Ishikawa (cell line): ENCODE measurements at regions not wholly inside any gene's neighbourhood (a gene's known extent, or its start where the extent isn't known, plus 50 kb on each side); places are given as distances from the start of the nearest gene placed in this dataset.

ENCODE experiments used
- CEBPB ChIP-seq: IDR thresholded peaks from 2 replicates; pipeline ENCODE4 v1.6.1; 2012
- EGR1 ChIP-seq: IDR thresholded peaks from 2 replicates; pipeline ENCODE4 v1.6.1; 2012
- EP300 ChIP-seq: IDR thresholded peaks from 2 replicates; pipeline ENCODE4 v1.6.1; 2012; ENCODE audit warnings: borderline replicate concordance
- MAX ChIP-seq: IDR thresholded peaks from 2 replicates; pipeline ENCODE4 v1.6.1; 2012
- RAD21 ChIP-seq: IDR thresholded peaks from 2 replicates; pipeline ENCODE4 v1.6.1; 2012; ENCODE audit warnings: low read depth
- REST ChIP-seq: IDR thresholded peaks from 2 replicates; pipeline ENCODE4 v1.6.1; 2012; ENCODE audit warnings: low read depth, mild to moderate bottlenecking
- TAF1 ChIP-seq: IDR thresholded peaks from 2 replicates; pipeline ENCODE4 v1.6.1; 2012; ENCODE audit warnings: low read depth, mild to moderate bottlenecking
- TCF12 ChIP-seq: IDR thresholded peaks from 2 replicates; pipeline ENCODE4 v1.6.1; 2012; ENCODE audit warnings: low read depth
- USF1 ChIP-seq: IDR thresholded peaks from 2 replicates; pipeline ENCODE4 v1.6.1; 2012
- YY1 ChIP-seq: IDR thresholded peaks from 2 replicates; pipeline ENCODE4 v1.6.1; 2012; ENCODE audit warnings: low read depth
- ZBTB7A ChIP-seq: IDR thresholded peaks from 2 replicates; pipeline ENCODE4 v1.6.1; 2012; ENCODE audit warnings: low read depth

- TF ChIP-seq REST: no peak
- no peak for TF ChIP-seq EP300
- no peak for TF ChIP-seq MAX
- TF ChIP-seq TCF12: no peak
- TF ChIP-seq USF1: no peak
- no peak for TF ChIP-seq EGR1
- TF ChIP-seq ZBTB7A: no peak
- TF ChIP-seq CEBPB: no peak
- TF ChIP-seq YY1: no peak
- TF ChIP-seq RAD21: no peak
- no peak for TF ChIP-seq TAF1
These were observed 82.8 kb upstream of the ZNF32 start for GRCh38 chr10:43731486-43731885.
